Activated gamma-delta T cell treated with Interleukin-2 at 50 U/mL for 16 hours (primary cell): ENCODE measurements at regions not wholly inside any gene's neighbourhood (a gene's known extent, or its start where the extent isn't known, plus 50 kb on each side); places are given as distances from the start of the nearest gene placed in this dataset.

Experiments
- DNase-seq: peaks from one replicate; pipeline ENCODE4 v3.0.0-alpha.2; 2020

DNA sequence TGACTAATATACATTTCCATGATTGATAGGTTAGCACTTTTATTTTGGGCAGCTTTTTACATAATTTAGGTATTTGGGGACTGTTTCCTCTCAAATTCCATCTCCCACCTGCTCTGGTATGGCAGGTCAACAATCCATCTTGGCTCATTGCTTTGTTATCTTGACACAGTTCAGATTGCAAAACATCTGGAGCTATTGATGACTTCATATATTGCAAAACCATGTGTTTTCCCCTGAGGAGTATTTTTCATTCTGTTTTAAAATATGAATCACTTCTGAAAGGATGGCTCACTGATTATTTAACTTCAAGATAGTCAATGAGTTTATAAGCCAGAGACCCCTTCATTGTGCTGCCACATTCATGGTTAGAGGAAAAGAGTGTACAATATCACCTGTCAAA, 1206.0 kb upstream of the C9orf72 start:
- DNase-seq: no peak

GRCh38 chr9:28781481-28781880, 1208.2 kb upstream of the C9orf72 start:
- DNase-seq: no peak

- no peak for DNase-seq
Measured at GRCh38 chr9:28782630-28783029, 1209.3 kb upstream of the C9orf72 start.

GRCh38 chr9:28792716-28793115, 1219.4 kb upstream of the C9orf72 start:
- DNase-seq: no peak

DNA sequence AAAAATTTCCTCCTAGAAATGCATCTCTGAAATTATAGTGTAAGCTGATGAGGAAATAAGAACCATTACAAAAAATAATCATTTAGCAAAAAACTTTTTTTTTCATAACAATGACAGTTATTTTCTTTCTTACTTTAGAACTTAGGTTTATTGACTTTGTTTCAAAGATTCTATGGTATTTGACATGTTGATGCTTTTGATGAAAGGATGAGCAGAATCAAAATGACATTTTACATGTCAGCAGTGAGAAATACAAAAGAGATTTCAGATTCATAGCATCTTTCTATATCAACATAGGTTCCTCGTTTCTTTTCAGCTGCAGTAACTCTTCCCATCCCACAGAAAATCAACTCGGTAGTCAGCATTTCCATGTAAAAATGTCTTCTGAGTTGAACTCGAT, 1226.6 kb upstream of the C9orf72 start:
- no peak for DNase-seq

DNA sequence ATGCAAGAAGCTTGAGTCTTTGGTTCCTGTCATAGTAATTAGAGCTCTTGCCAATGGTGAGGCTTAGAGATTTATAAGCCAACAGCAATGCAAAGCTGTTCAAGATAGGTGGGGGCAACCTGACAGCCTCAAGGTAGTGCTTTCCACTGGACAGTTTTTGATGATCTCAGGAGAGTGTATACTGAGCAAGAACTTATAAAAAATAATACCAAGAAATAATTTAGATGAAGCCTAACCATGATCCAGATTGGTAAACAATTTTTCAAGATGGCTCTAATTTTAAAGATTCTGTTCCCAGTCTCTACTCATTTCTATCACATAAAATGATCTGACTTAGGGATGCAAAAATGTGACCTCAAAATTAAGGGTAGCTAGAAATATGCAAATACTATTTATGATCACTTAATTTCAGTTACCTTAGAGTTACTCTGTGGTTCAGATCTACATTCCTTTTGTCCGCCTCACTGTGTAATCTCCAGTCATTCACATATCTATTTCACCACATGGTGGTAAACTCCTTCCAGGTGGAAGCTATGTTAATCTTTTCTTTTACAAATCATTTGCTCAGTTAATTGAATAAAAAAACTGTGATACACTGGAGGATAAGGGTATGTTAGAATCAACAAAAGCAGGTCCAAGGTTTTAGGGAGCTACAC, 1228.0 kb upstream of the C9orf72 start:
- no peak for DNase-seq

GRCh38 chr9:28805197-28805596, 1231.9 kb upstream of the C9orf72 start:
- DNase-seq: no peak

GRCh38 chr9:28808042-28808441, 1234.8 kb upstream of the C9orf72 start:
- no peak for DNase-seq

GRCh38 chr9:28810388-28811075, 1237.3 kb upstream of the C9orf72 start:
- DNase-seq: no peak

DNA sequence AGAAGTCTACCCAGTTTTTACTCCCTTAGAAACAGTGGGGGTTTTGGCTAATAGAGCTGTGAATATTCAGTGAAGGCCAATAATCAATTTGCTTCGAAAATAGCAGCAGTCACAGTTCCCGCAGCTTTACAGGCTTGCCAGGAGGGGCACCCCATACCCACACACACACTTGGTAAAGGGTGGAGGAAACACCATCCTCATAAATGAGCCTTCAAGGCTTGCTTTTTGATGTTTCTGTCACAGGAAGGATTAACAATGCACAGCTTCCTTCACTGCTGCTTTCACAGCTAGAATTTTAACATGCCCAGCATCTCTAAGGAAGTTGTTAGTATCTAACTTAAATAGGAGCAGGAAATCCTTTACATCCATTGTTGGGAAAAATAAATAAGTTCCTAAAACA, 1247.5 kb upstream of the C9orf72 start:
- DNase-seq: no peak

DNA sequence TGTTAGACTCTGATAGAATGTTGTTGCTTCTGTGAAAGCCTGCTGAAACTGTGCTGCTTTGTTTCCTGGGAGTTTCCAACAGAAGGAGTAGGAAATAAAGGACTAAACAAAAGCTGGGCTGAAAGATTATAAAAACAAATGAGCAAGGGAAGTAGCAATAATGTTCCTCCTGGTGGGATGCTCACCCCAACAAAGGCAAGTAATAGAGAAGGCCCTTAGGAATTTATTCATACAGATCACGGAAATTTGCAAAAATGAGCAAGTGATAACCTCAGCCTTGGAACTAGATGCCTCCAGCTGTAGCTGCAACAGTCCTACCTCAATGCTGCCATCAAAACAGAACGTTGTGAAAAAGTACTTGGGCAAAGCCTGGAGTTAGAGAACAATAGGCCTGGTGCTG, 1248.0 kb upstream of the C9orf72 start:
- DNase-seq: no peak

GRCh38 chr9:28824432-28824963, 1251.2 kb upstream of the C9orf72 start:
- DNase-seq: no peak

- DNase-seq: no peak
Measured at GRCh38 chr9:28832168-28832770, 1259.0 kb upstream of the C9orf72 start.

GRCh38 chr9:28834156-28834555, 1260.9 kb upstream of the C9orf72 start:
- DNase-seq: no peak

- DNase-seq: no peak
Measured at GRCh38 chr9:28839778-28840430, 1266.6 kb upstream of the C9orf72 start.

DNA sequence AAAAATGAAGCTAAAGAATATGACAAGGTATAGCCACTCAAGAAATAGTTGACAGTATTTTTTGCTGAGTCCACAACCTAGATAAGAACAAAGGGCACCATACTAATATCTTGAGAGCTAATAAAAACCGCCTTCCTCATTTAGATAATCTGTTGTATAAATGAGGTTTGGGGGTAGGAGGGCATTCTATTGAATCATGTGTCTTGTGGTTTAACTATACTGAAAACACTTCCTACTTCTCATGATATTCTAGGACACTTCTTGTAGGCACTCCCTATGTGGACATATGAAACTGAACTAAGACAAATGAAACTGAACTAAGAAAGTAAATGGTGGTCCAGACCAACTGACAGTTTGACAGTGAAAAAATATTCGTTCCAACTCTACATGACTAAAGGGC, 1268.5 kb upstream of the C9orf72 start:
- no peak for DNase-seq

GRCh38 chr9:28847331-28847730, 1274.0 kb upstream of the C9orf72 start:
- DNase-seq: no peak

DNA sequence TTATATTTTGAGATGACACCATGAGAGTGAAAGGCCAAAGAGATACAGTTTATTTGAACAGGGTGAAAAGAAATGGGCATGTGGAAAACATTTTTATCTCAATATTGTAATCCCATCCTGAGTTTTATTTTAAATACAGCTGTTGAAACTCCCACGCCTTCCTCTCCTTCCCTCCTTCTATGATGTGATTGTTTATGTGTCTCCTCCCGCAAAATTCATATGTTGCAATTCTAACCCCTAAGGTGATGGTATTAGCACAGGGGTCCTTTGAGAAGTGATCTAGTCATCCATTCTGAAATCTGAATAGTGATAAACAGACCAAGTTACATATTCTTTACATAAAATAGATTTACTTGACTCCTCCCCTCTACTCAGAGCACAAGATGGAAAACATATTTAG, 1275.4 kb upstream of the C9orf72 start:
- DNase-seq: no peak

- DNase-seq: no peak
Measured at GRCh38 chr9:28853477-28853876, 1280.2 kb upstream of the C9orf72 start.

DNA sequence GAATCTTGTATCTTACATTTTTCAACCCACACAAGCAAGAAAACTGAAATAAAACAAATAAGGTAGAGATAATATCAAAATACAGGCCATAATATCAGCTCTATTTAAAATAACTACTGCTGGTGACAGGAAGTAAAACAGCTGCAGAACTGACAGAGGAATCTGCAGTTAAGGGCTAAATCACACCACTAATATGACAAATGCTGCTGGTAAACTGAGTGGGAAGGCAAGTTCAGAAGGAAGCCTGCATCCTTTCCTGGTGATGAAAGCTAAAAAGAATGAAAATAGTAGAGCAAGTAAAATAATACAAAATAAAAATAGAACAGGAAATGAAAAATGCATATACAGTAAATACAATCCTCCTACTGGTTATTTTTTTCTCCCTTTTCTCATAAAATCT, 1293.7 kb upstream of the C9orf72 start:
- no peak for DNase-seq

DNA sequence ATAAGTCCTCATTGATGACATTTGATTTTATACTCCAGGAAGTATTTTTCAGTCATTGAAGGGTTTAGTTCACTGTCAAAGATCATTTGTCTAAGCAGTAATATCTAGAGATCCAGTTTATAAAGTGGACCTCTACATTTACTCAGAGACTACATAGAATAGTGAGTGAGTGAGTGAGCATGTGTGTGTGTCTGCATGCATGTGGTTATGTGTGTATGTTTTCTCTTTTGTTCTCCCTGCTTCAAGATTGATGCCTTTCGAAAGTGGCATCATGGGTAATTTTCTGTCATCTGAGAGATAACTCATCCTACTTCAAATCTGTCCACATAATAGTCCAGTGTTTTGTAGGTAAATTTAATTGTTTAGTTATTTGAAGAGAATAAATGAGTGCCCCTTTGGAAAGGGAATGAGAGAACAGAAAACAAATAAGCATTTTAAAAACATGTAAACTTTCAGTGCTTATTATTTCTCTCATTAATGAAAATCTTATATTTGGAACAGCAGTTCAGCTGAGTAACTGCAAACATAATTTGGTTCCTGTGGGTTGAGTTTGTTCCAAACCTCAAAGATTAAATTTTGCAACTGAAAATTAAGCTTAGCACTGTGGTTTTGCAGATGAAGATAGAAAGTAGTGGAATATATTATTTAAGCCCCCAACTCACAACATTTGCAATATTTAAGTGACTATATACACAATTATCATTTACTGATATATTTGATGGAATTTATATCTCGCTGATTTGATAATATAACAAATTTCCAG, 1295.1 kb upstream of the C9orf72 start:
- DNase-seq: no peak

DNA sequence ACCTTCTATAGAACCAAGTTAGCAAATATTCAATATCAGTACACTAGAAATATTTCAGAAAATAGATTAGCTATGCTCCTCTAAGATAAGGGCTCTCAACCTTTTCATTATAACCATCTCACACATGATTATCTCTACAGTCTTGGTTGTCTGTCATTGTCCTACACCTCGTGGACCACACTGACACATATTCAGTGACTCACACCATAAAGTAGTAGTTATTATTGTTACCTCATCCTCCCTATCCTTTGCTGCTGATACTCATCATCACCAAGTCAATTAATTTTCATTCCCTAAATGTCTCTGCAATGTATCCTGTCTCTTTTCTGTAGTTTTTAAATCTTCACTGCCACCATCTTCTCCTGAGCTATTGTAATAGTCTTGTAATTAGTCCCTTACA, 1309.2 kb upstream of the C9orf72 start:
- no peak for DNase-seq

DNA sequence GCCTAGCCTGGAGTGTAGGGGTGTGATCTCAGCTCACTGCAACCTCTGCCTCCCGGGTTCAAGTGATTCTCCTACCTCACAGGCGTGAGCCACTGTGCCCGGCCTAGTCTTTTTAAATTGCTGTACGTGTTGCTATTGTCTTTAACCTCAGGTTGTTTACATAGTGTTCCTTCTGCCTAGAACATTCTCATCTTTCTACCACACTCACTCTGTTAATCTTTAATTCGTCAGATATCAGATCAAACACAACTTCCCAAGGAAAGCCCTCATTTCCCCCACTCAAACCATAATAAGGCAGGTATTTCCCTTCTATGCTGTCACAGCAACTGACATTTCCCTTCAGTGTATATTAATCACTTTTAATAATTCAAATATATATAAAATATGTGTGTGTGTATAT, 1310.0 kb upstream of the C9orf72 start:
- no peak for DNase-seq
